Fibroblast of lung (primary cell): ENCODE measurements at regions not wholly inside any gene's neighbourhood (a gene's known extent, or its start where the extent isn't known, plus 50 kb on each side); places are given as distances from the start of the nearest gene placed in this dataset.

ENCODE experiments used
- DNase-seq, 2 donors: peaks; one replicate each; pipeline versions ENCODE4 v3.0.0 to v3.0.0-alpha.2; 2010; ENCODE audit warnings: low read depth in 2 of 2
- H2AFZ ChIP-seq: 2 replicates; pipeline ENCODE4 v1.5.1; 2012; ENCODE audit warnings: low read length, control low read depth, inconsistent platforms
- H3K27ac ChIP-seq: 2 replicates; pipeline ENCODE4 v1.5.1; 2011; ENCODE audit warnings: low read length, control low read depth; ENCODE audit not compliant: insufficient read depth
- H3K27me3 ChIP-seq: 2 replicates; pipeline ENCODE4 v1.5.1; 2011; ENCODE audit warnings: mild to moderate bottlenecking, low read length; ENCODE audit not compliant: control insufficient read depth, insufficient read depth
- H3K36me3 ChIP-seq: 2 replicates; pipeline ENCODE4 v1.5.1; 2011; ENCODE audit warnings: low read length; ENCODE audit not compliant: control insufficient read depth, insufficient read depth
- H3K4me1 ChIP-seq: 2 replicates; pipeline ENCODE4 v1.5.1; 2011; ENCODE audit warnings: low read length; ENCODE audit not compliant: control insufficient read depth, insufficient read depth; ENCODE audit errors: extremely low read depth
- H3K4me2 ChIP-seq: 2 replicates; pipeline ENCODE4 v1.5.1; 2011; ENCODE audit warnings: low read length, control low read depth; ENCODE audit not compliant: insufficient read depth; ENCODE audit errors: extremely low read depth
- H3K4me3 ChIP-seq, 4 experiments: fragments of 200-600 bp in 1 of 4; sonication (generic) in 1 of 4; replicated peaks in 1 of 4; 2 replicates each; pipeline ENCODE4 v1.5.1; 2011 to 2016; ENCODE audit warnings: low read length in 4 of 4, low read depth in 3 of 4, mild to moderate bottlenecking in 3 of 4, control low read depth in 2 of 4, inconsistent platforms in 1 of 4, mixed read lengths in 1 of 4; ENCODE audit not compliant: insufficient read depth in 1 of 4; ENCODE audit errors: control extremely low read depth in 1 of 4
- H3K79me2 ChIP-seq: 2 replicates; pipeline ENCODE4 v1.5.1; 2012; ENCODE audit warnings: mild to moderate bottlenecking, low read length, inconsistent platforms; ENCODE audit not compliant: control insufficient read depth, insufficient read depth
- H3K9ac ChIP-seq: 2 replicates; pipeline ENCODE4 v1.5.1; 2011; ENCODE audit warnings: mild to moderate bottlenecking, low read length, control low read depth; ENCODE audit not compliant: insufficient read depth
- H3K9me3 ChIP-seq: 2 replicates; pipeline ENCODE4 v1.5.1; 2012; ENCODE audit warnings: low read depth, low read length; ENCODE audit not compliant: control insufficient read depth, insufficient read depth
- H4K20me1 ChIP-seq: 2 replicates; pipeline ENCODE4 v1.5.1; 2011; ENCODE audit warnings: low read length; ENCODE audit not compliant: control insufficient read depth, insufficient read depth; ENCODE audit errors: extremely low read depth
- CTCF ChIP-seq, 2 donors: IDR thresholded peaks in 1 of 2; conservative IDR thresholded peaks in 1 of 2; 1 replicate in 1 of 2; 2 replicates in 1 of 2; pipeline ENCODE4 v1.5.1; 2011 to 2012; ENCODE audit warnings: low read length in 2 of 2, control low read depth in 1 of 2, inconsistent platforms in 1 of 2, low read depth in 1 of 2, mild to moderate bottlenecking in 1 of 2
- EZH2 ChIP-seq: IDR thresholded peaks from 2 replicates; pipeline ENCODE4 v1.5.1; 2012; ENCODE audit warnings: low read length, control low read depth, mild to moderate bottlenecking; ENCODE audit errors: missing control alignments

GRCh38 chr2:16591370-16591933 is 74.2 kb downstream of the CYRIA start:
- DNase-seq = no peak
- H3K4me1 ChIP-seq = no peaks in the 10 kb centered on the region
- TF ChIP-seq CTCF (conservative IDR thresholded peaks at IDR 0.05 in 1 of 2, IDR thresholded peaks at IDR 0.05 in 1 of 2; ENCODE audit: low read depth in 1 of 2, low read length in 2 of 2) (no peak), EZH2 (no peak)

GRCh38 chr2:16589465-16589864 is 76.2 kb downstream of the CYRIA start:
- H3K4me1 ChIP-seq = no peaks in the 10 kb centered on the region
- H3K9me3 ChIP-seq = no peaks in the 10 kb centered on the region
- H3K9ac ChIP-seq = no peak overlapping the region
- H3K4me3 ChIP-seq = no peak overlapping the region
- no peaks in the 10 kb centered on the region for H3K27me3 ChIP-seq
- H3K27ac ChIP-seq = no peak overlapping the region
- no peak overlapping the region for H3K4me2 ChIP-seq
- no peaks in the 10 kb centered on the region for H4K20me1 ChIP-seq
- H2AFZ ChIP-seq = no peak overlapping the region
- no peaks in the 10 kb centered on the region for H3K36me3 ChIP-seq
- TF ChIP-seq CTCF (conservative IDR thresholded peaks at IDR 0.05 in 1 of 2, IDR thresholded peaks at IDR 0.05 in 1 of 2; ENCODE audit: low read depth in 1 of 2, low read length in 2 of 2) = no peak
- no peak for TF ChIP-seq EZH2
- no peaks in the 10 kb centered on the region for H3K79me2 ChIP-seq
- DNase-seq = no peak

More at GRCh38 chr2:16591370-16591933, 74.2 kb downstream of the CYRIA start:
- Histone ChIP-seq H3K9me3 (no peaks in the 10 kb centered on the region), H3K27ac (no peak overlapping the region), H3K9ac (no peak overlapping the region), H2AFZ (no peak overlapping the region), H3K79me2 (no peaks in the 10 kb centered on the region), H3K36me3 (no peaks in the 10 kb centered on the region), H3K27me3 (no peaks in the 10 kb centered on the region), H3K4me2 (no peak overlapping the region), H4K20me1 (no peaks in the 10 kb centered on the region), H3K4me3 (no peak overlapping the region)

- no peak overlapping the region for H3K4me3 ChIP-seq
- no peak overlapping the region for H3K9ac ChIP-seq
- no peaks in the 10 kb centered on the region for H3K27me3 ChIP-seq
- H3K36me3 ChIP-seq = no peaks in the 10 kb centered on the region
- no peaks in the 10 kb centered on the region for H3K4me1 ChIP-seq
- DNase-seq = peak in 1 of 2 donors; percentile 6
- no peaks in the 10 kb centered on the region for H3K79me2 ChIP-seq
- no peaks in the 10 kb centered on the region for H3K9me3 ChIP-seq
- no peak overlapping the region for H3K27ac ChIP-seq
- no peak overlapping the region for H3K4me2 ChIP-seq
- TF ChIP-seq CTCF (conservative IDR thresholded peaks at IDR 0.05 in 1 of 2, IDR thresholded peaks at IDR 0.05 in 1 of 2; ENCODE audit: low read depth in 1 of 2, low read length in 2 of 2) = no peak
- TF ChIP-seq EZH2 = no peak
- H4K20me1 ChIP-seq = no peaks in the 10 kb centered on the region
- H2AFZ ChIP-seq = no peak overlapping the region
These were observed 77.1 kb downstream of the CYRIA start for GRCh38 chr2:16588565-16588964.
